GM12878 (cell line): ENCODE measurements at regions not wholly inside any gene's neighbourhood (a gene's known extent, or its start where the extent isn't known, plus 50 kb on each side); places are given as distances from the start of the nearest gene placed in this dataset.

ENCODE experiments used
- CTCF ChIP-seq, 3 experiments: IDR thresholded peaks in 2 of 3; conservative IDR thresholded peaks in 1 of 3; 2 replicates each; pipeline ENCODE4 v1.5.1; 2011; ENCODE audit warnings: low read depth in 3 of 3, low read length in 3 of 3, mild to moderate bottlenecking in 3 of 3, control low read depth in 2 of 3, moderate library complexity in 2 of 3, inconsistent platforms in 1 of 3, mixed read lengths in 1 of 3; ENCODE audit not compliant: control insufficient read depth in 2 of 3, insufficient read depth in 1 of 3; ENCODE audit errors: extremely low read depth in 1 of 3
- EP300 ChIP-seq, 2 experiments: fragments of 150-350 bp in 1 of 2; IDR thresholded peaks; 2 replicates each; pipeline ENCODE4 v1.6.1; 2011 to 2012; ENCODE audit warnings: low read depth in 2 of 2, low read length in 2 of 2, borderline replicate concordance in 1 of 2, improper control_type of control experiment in 1 of 2, inconsistent platforms in 1 of 2; ENCODE audit not compliant: control insufficient read depth in 1 of 2
- POLR2A ChIP-seq: IDR thresholded peaks from 2 replicates; pipeline ENCODE4 v1.6.1; 2011; ENCODE audit warnings: low read depth, mild to moderate bottlenecking, low read length
- RCOR1 ChIP-seq: conservative IDR thresholded peaks from 2 replicates; pipeline ENCODE4 v1.6.1; 2012; ENCODE audit warnings: low read depth, low read length, improper control_type of control experiment
- SUZ12 ChIP-seq: fragments of 200-600 bp; sonication (generic); IDR thresholded peaks from one replicate; pipeline ENCODE4 v1.6.1; 2018; ENCODE audit warnings: antibody characterized with exemption, mild to moderate bottlenecking; ENCODE audit not compliant: unreplicated experiment
- USF2 ChIP-seq: IDR thresholded peaks from 2 replicates; pipeline ENCODE4 v1.6.1; 2011; ENCODE audit warnings: low read depth, low read length, improper control_type of control experiment, borderline replicate concordance
- ZBED1 ChIP-seq: IDR thresholded peaks from 2 replicates; pipeline ENCODE4 v1.6.1; 2016; ENCODE audit warnings: borderline replicate concordance
- TF ChIP-seq, protein P1 (sequence below): IDR thresholded peaks from 2 replicates; pipeline ENCODE4 v1.6.1; 2012; ENCODE audit warnings: mild to moderate bottlenecking, low read depth, low read length

GRCh38 chr6:26222571-26222970, 135.3 kb downstream of the HFE start:
- TF ChIP-seq, protein P1, sequence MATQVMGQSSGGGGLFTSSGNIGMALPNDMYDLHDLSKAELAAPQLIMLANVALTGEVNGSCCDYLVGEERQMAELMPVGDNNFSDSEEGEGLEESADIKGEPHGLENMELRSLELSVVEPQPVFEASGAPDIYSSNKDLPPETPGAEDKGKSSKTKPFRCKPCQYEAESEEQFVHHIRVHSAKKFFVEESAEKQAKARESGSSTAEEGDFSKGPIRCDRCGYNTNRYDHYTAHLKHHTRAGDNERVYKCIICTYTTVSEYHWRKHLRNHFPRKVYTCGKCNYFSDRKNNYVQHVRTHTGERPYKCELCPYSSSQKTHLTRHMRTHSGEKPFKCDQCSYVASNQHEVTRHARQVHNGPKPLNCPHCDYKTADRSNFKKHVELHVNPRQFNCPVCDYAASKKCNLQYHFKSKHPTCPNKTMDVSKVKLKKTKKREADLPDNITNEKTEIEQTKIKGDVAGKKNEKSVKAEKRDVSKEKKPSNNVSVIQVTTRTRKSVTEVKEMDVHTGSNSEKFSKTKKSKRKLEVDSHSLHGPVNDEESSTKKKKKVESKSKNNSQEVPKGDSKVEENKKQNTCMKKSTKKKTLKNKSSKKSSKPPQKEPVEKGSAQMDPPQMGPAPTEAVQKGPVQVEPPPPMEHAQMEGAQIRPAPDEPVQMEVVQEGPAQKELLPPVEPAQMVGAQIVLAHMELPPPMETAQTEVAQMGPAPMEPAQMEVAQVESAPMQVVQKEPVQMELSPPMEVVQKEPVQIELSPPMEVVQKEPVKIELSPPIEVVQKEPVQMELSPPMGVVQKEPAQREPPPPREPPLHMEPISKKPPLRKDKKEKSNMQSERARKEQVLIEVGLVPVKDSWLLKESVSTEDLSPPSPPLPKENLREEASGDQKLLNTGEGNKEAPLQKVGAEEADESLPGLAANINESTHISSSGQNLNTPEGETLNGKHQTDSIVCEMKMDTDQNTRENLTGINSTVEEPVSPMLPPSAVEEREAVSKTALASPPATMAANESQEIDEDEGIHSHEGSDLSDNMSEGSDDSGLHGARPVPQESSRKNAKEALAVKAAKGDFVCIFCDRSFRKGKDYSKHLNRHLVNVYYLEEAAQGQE: no peak
- TF ChIP-seq EP300 (IDR thresholded peaks at IDR 0.05; ENCODE audit: borderline replicate concordance in 1 of 2, control insufficient read depth in 1 of 2, low read depth in 2 of 2, low read length in 2 of 2) (no peak), ZBED1 (no peak), USF2 (no peak), CTCF (IDR thresholded peaks at IDR 0.05 in 2 of 3, conservative IDR thresholded peaks at IDR 0.05 in 1 of 3; ENCODE audit: control insufficient read depth in 2 of 3, extremely low read depth in 1 of 3, insufficient read depth in 1 of 3, low read depth in 3 of 3, low read length in 3 of 3) (no peak), RCOR1 (no peak), POLR2A (no peak), SUZ12 (no peak)
